ENCODE measurements at regions not wholly inside any gene's neighbourhood (a gene's known extent, or its start where the extent isn't known, plus 50 kb on each side); places are given as distances from the start of the nearest gene placed in this dataset.

- no peak for DNase-seq
- H3K36me3 ChIP-seq (replicated peaks; ENCODE audit: control insufficient read depth, insufficient read depth, low read length), result no peaks in the 10 kb centered on the region
- no peaks in the 10 kb centered on the region for H3K27me3 ChIP-seq (ENCODE audit: control insufficient read depth, insufficient read depth, low read length)
- no peak overlapping the region for H3K4me3 ChIP-seq (ENCODE audit: insufficient read depth, low read depth, low read length)
Observed at GRCh38 chr12:89947437-89948270, 239.0 kb upstream of the ATP2B1 start.

- Histone ChIP-seq H3K27me3 (ENCODE audit: control insufficient read depth, insufficient read depth, low read length) (no peaks in the 10 kb centered on the region), H3K36me3 (replicated peaks; ENCODE audit: control insufficient read depth, insufficient read depth, low read length) (no peaks in the 10 kb centered on the region), H3K4me3 (ENCODE audit: insufficient read depth, low read depth, low read length) (no peak overlapping the region)
- no peak for DNase-seq
Observed at GRCh38 chr12:89946518-89947135, 238.0 kb upstream of the ATP2B1 start.

DNA sequence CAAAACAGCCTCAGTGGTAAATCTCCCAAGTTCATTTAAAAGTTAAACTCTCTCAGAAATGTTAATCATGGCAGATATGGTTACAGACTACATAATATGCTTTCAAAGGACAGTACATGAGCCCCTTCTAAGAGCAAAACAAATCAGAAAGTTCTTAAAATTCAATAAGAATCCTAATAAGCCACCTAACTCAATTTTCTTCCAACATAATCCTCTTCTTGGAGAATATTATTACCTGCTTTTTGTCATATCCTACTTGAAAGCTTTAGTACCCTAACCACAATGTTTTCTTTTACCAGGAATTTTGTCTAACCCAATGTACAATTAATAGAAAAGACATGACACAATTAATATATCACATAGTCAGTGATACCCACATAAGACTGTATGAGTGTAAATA lies 236.5 kb upstream of the ATP2B1 start:
- no peaks in the 10 kb centered on the region for H3K36me3 ChIP-seq (replicated peaks; ENCODE audit: control insufficient read depth, insufficient read depth, low read length)
- H3K27me3 ChIP-seq (ENCODE audit: control insufficient read depth, insufficient read depth, low read length), result no peaks in the 10 kb centered on the region
- H3K4me3 ChIP-seq (ENCODE audit: insufficient read depth, low read depth, low read length), result no peak overlapping the region
- DNase-seq, result no peak

GRCh38 chr12:89943463-89943862 lies 234.8 kb upstream of the ATP2B1 start:
- no peak overlapping the region for H3K4me3 ChIP-seq (ENCODE audit: insufficient read depth, low read depth, low read length)
- H3K27me3 ChIP-seq (ENCODE audit: control insufficient read depth, insufficient read depth, low read length), result no peaks in the 10 kb centered on the region
- DNase-seq, result no peak
- H3K36me3 ChIP-seq (replicated peaks; ENCODE audit: control insufficient read depth, insufficient read depth, low read length), result no peaks in the 10 kb centered on the region

DNA sequence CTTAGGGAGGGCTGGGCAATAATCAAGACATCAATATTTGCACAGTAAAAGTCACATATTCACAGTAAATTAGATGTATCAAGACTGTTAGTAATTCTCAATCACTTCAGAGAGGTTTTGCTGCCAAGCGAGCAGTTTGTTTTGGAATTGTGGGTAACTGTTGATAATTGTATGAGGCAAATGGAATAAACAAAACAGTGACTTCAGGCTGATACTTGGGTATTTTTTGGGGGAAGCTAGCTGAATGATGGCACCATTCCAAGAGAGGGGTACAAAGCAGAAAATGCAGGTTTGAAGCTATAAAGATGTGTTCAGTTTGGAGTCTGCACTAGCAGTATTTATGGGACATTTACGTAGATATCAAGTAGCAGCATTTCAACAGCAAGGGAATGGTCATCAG lies 232.8 kb upstream of the ATP2B1 start:
- DNase-seq, result no peak
- Histone ChIP-seq H3K36me3 (replicated peaks; ENCODE audit: control insufficient read depth, insufficient read depth, low read length) (no peaks in the 10 kb centered on the region), H3K4me3 (ENCODE audit: insufficient read depth, low read depth, low read length) (no peak overlapping the region), H3K27me3 (ENCODE audit: control insufficient read depth, insufficient read depth, low read length) (no peaks in the 10 kb centered on the region)

DNA sequence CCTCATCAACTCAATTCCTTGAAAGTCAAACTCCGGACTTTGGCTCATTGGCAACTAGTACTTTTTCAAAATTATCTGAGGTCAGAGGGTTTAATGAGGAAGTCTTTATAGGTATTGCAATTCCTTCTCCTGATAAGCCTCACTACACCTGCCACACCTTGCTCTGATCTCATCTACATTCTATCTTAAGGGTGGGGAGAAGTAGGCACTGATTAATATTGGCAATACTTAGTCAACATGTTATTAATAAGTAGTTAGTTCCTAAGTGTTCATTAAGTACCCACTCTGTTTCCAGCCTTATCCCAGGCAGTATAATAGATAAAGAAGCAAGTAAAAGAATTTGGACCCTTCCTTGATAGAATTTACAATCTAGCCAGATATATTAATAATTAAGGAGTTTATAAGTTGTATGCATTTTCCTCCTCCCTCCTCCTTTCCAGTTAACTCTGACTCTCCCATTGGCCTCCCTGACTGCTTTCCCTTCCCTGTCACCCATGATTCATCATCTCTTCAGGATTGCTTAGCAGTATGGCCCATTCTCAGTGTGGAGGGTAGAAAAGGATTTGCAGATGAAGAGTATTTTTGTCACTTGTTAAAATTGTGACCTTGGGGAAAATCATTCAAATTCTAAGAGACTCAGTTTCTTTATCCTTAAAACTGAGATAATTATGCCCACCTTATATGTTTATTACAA lies 231.0 kb upstream of the ATP2B1 start:
- H3K27me3 ChIP-seq (ENCODE audit: control insufficient read depth, insufficient read depth, low read length), result no peaks in the 10 kb centered on the region
- no peak for DNase-seq
- H3K4me3 ChIP-seq (ENCODE audit: insufficient read depth, low read depth, low read length), result no peak overlapping the region
- no peaks in the 10 kb centered on the region for H3K36me3 ChIP-seq (replicated peaks; ENCODE audit: control insufficient read depth, insufficient read depth, low read length)

DNA sequence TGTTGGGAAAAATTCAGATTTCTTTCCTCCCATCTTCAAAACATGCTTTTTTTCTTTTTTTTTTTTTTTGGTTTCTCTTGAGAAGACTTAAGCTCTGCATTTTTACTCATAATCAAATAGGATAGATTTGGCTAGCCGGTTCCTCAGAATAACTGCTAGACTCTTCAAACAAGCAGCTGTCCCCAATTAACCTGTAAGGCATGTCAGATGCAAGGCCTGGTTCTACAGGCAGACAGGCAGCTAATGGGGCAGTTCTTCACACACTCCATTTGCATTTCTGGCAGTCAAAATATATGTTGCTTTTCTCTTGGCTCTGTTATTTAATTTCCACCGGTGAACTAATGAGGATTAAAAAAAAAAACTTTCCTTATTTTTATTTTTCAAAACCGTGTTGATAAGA lies 228.0 kb upstream of the ATP2B1 start:
- Histone ChIP-seq H3K27me3 (ENCODE audit: control insufficient read depth, insufficient read depth, low read length) (no peaks in the 10 kb centered on the region), H3K36me3 (replicated peaks; ENCODE audit: control insufficient read depth, insufficient read depth, low read length) (no peaks in the 10 kb centered on the region), H3K4me3 (ENCODE audit: insufficient read depth, low read depth, low read length) (no peak overlapping the region)
- DNase-seq, result no peak

DNA sequence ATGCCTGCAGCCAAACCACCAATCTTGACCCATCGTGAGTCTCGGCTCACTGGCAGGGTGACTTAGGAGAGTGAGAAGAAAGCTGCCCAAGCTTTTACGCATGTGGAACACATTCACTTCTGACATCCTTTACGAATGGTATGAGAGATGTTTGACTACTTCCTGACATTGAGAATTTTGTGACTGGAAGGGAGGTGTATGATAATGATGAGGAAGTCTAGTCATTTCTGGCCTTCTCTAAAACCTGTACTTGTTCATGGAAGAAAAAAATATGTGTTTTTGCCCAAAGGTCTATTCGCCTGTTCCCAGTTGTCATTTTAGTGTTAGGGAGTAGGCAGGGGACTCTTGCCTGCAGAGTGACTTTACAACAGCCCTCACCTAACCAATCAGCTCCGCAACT lies 227.2 kb upstream of the ATP2B1 start:
- Histone ChIP-seq H3K27me3 (ENCODE audit: control insufficient read depth, insufficient read depth, low read length) (no peaks in the 10 kb centered on the region), H3K36me3 (replicated peaks; ENCODE audit: control insufficient read depth, insufficient read depth, low read length) (no peaks in the 10 kb centered on the region), H3K4me3 (ENCODE audit: insufficient read depth, low read depth, low read length) (no peak overlapping the region)
- DNase-seq, result no peak

DNA sequence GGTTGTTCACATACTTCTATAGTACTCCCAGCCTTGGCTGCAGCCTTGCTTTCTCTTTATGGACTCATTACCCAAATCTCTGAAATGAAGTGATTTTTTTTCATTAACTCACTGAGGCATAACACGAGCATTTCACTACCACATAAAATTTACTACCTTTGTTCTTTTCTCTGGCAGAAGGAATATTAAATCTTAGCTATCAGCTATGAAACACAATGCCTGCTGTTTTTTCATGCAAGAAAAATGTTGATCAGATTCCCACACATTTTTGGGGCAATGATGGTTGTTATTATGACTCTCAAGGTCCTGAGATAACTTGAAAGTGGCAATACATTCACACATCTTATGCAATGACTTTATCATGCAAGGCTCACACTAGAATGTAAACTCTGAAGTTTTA lies 225.3 kb upstream of the ATP2B1 start:
- DNase-seq, result no peak
- Histone ChIP-seq H3K36me3 (replicated peaks; ENCODE audit: control insufficient read depth, insufficient read depth, low read length) (no peaks in the 10 kb centered on the region), H3K4me3 (ENCODE audit: insufficient read depth, low read depth, low read length) (no peak overlapping the region), H3K27me3 (ENCODE audit: control insufficient read depth, insufficient read depth, low read length) (no peaks in the 10 kb centered on the region)

- DNase-seq, result no peak
- H3K36me3 ChIP-seq (replicated peaks; ENCODE audit: control insufficient read depth, insufficient read depth, low read length), result no peaks in the 10 kb centered on the region
- H3K4me3 ChIP-seq (ENCODE audit: insufficient read depth, low read depth, low read length), result no peak overlapping the region
- H3K27me3 ChIP-seq (ENCODE audit: control insufficient read depth, insufficient read depth, low read length), result no peaks in the 10 kb centered on the region
Observed at GRCh38 chr12:89932954-89933353, 224.3 kb upstream of the ATP2B1 start.

DNA sequence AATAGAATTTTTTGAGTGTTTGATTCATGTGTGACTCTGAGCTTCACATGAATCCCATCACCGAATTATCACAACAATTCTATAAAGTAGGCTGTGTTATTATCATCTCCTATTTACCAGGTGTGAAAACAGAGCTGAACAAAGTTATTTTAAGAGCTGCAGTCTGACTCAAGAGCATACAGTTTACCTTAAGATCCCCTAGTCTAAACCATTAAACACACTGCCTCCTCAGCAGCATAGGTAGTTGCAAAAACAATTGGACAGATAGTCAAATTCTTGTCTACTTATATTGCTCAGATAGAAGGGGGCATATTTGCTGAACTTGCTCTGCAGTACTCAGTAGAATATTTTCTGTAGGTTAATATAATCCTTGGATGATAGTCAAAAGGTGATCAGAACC lies 219.8 kb upstream of the ATP2B1 start:
- no peaks in the 10 kb centered on the region for H3K36me3 ChIP-seq (replicated peaks; ENCODE audit: control insufficient read depth, insufficient read depth, low read length)
- no peaks in the 10 kb centered on the region for H3K27me3 ChIP-seq (ENCODE audit: control insufficient read depth, insufficient read depth, low read length)
- DNase-seq, result no peak
- H3K4me3 ChIP-seq (ENCODE audit: insufficient read depth, low read depth, low read length), result no peak overlapping the region

- no peaks in the 10 kb centered on the region for H3K27me3 ChIP-seq (ENCODE audit: control insufficient read depth, insufficient read depth, low read length)
- H3K4me3 ChIP-seq (ENCODE audit: insufficient read depth, low read depth, low read length), result no peak overlapping the region
- DNase-seq, result no peak
- H3K36me3 ChIP-seq (replicated peaks; ENCODE audit: control insufficient read depth, insufficient read depth, low read length), result no peaks in the 10 kb centered on the region
Observed at GRCh38 chr12:89927226-89927698, 218.6 kb upstream of the ATP2B1 start.

DNA sequence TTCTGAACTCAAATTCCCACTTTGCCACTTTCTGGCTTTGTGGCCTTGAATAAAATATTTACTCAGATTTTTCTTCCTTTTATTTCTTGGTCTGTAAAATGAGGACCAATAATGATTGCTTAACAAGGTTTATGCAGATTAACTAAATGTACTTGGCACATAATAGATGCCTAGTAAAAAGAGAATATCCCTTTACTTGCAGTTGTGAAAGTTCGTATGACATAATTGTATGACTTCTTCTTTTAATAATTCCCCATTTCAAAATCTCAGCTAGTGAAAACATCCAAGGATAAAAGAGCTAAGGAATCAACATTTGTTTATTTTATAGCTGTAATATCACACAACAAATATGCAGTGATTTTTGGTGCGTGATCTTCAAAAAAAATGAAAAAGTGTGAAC lies 215.6 kb upstream of the ATP2B1 start:
- Histone ChIP-seq H3K36me3 (replicated peaks; ENCODE audit: control insufficient read depth, insufficient read depth, low read length) (no peaks in the 10 kb centered on the region), H3K27me3 (ENCODE audit: control insufficient read depth, insufficient read depth, low read length) (no peaks in the 10 kb centered on the region), H3K4me3 (ENCODE audit: insufficient read depth, low read depth, low read length) (no peak overlapping the region)
- DNase-seq, result no peak

GRCh38 chr12:89923091-89923490 lies 214.5 kb upstream of the ATP2B1 start:
- no peaks in the 10 kb centered on the region for H3K36me3 ChIP-seq (replicated peaks; ENCODE audit: control insufficient read depth, insufficient read depth, low read length)
- H3K4me3 ChIP-seq (ENCODE audit: insufficient read depth, low read depth, low read length), result no peak overlapping the region
- H3K27me3 ChIP-seq (ENCODE audit: control insufficient read depth, insufficient read depth, low read length), result no peaks in the 10 kb centered on the region
- DNase-seq, result no peak

- no peak overlapping the region for H3K4me3 ChIP-seq (ENCODE audit: insufficient read depth, low read depth, low read length)
- no peaks in the 10 kb centered on the region for H3K27me3 ChIP-seq (ENCODE audit: control insufficient read depth, insufficient read depth, low read length)
- DNase-seq, result no peak
- H3K36me3 ChIP-seq (replicated peaks; ENCODE audit: control insufficient read depth, insufficient read depth, low read length), result no peaks in the 10 kb centered on the region
Observed at GRCh38 chr12:89920866-89921265, 212.2 kb upstream of the ATP2B1 start.
